Activated T-cell treated with anti-CD3 and anti-CD28 coated beads for 24 hours (primary cell): ENCODE measurements at regions not wholly inside any gene's neighbourhood (a gene's known extent, or its start where the extent isn't known, plus 50 kb on each side); places are given as distances from the start of the nearest gene placed in this dataset.
"Not testable (repeated sequence)": the region's sequence is repeated elsewhere in the genome, so short reads cannot be mapped to it uniquely, and the experiment has no call there.

Experiments
- DNase-seq: peaks from one replicate; pipeline ENCODE4 v3.0.0-alpha.2; 2020; ENCODE audit warnings: low read depth

- DNase-seq = not testable (repeated sequence)
Measured at GRCh38 chr6:170213637-170214018, 77.2 kb downstream of the DLL1 start.

GRCh38 chr6:170212956-170213636, 77.8 kb downstream of the DLL1 start:
- DNase-seq = no peak

GRCh38 chr6:170212051-170212756, 78.7 kb downstream of the DLL1 start:
- DNase-seq = no peak

- DNase-seq = no peak
Measured at GRCh38 chr6:170211404-170212025, 79.4 kb downstream of the DLL1 start.

GRCh38 chr6:170210651-170211403, 80.1 kb downstream of the DLL1 start:
- DNase-seq = no peak

GRCh38 chr6:170210026-170210390, 80.9 kb downstream of the DLL1 start:
- no peak for DNase-seq

GRCh38 chr6:170209354-170210025, 81.4 kb downstream of the DLL1 start:
- DNase-seq = no peak

- no peak for DNase-seq
Measured at GRCh38 chr6:170208651-170209353, 82.1 kb downstream of the DLL1 start.

GRCh38 chr6:170208182-170208601, 82.7 kb downstream of the DLL1 start:
- DNase-seq = no peak

GRCh38 chr6:170207586-170208181, 83.2 kb downstream of the DLL1 start:
- DNase-seq = no peak

GRCh38 chr6:170206851-170207431, 83.9 kb downstream of the DLL1 start:
- DNase-seq = no peak

GRCh38 chr6:170206317-170206621, 84.6 kb downstream of the DLL1 start:
- DNase-seq = no peak

- no peak for DNase-seq
Measured at GRCh38 chr6:170205534-170206316, 85.2 kb downstream of the DLL1 start.

- no peak for DNase-seq
Measured at GRCh38 chr6:170205126-170205525, 85.8 kb downstream of the DLL1 start.

GRCh38 chr6:170203212-170203611, 87.7 kb downstream of the DLL1 start:
- DNase-seq = no peak

GRCh38 chr6:170202416-170203135, 88.3 kb downstream of the DLL1 start:
- no peak for DNase-seq

- no peak for DNase-seq
Measured at GRCh38 chr6:170201361-170201760, 89.5 kb downstream of the DLL1 start.

GRCh38 chr6:170200458-170200891, 90.4 kb downstream of the DLL1 start:
- no peak for DNase-seq

GRCh38 chr6:170199716-170200115, 91.2 kb downstream of the DLL1 start:
- no peak for DNase-seq
